Thyroid gland (tissue), 4 donors: ENCODE measurements at regions not wholly inside any gene's neighbourhood (a gene's known extent, or its start where the extent isn't known, plus 50 kb on each side); places are given as distances from the start of the nearest gene placed in this dataset.

Experiments
- DNase-seq, 2 donors: peaks; one replicate each; pipeline ENCODE4 v3.0.0-alpha.2; 2019
- H3K27ac ChIP-seq, 3 donors: fragments of 200-600 bp; sonication (generic); 1 replicate in 2 of 3; 2 replicates in 1 of 3; pipeline ENCODE4 v1.5.1; 2016 to 2019; ENCODE audit warnings: mild to moderate bottlenecking in 1 of 3, moderate library complexity in 1 of 3
- H3K27me3 ChIP-seq: fragments of 200-600 bp; sonication (generic); one replicate; pipeline ENCODE4 v1.5.1; 2019
- H3K36me3 ChIP-seq, 2 donors: fragments of 200-600 bp; sonication (generic); one replicate each; pipeline ENCODE4 v1.5.1; 2016 to 2019
- H3K4me1 ChIP-seq, 2 donors: fragments of 200-600 bp; sonication (generic); one replicate each; pipeline ENCODE4 v1.5.1; 2017 to 2019
- H3K4me3 ChIP-seq, 3 donors: fragments of 200-600 bp; sonication (generic); replicated peaks in 1 of 3; 1 replicate in 2 of 3; 2 replicates in 1 of 3; pipeline ENCODE4 v1.5.1; 2016; ENCODE audit warnings: mild to moderate bottlenecking in 1 of 3
- H3K9me3 ChIP-seq: fragments of 200-600 bp; sonication (generic); one replicate; pipeline ENCODE4 v1.5.1; 2017
- POLR2A ChIP-seq, 2 donors: fragments of 450-650 bp; IDR thresholded peaks; one replicate each; pipeline ENCODE4 v1.6.1; 2017; ENCODE audit warnings: antibody characterized with exemption in 2 of 2, mild to moderate bottlenecking in 2 of 2, moderate library complexity in 1 of 2
- WGBS, 2 donors: methylation state at CpG; one replicate each; pipeline ENCODE4 v1.1.5; 2017; 5-methylcytosine and 5-hydroxymethylcytosine counted together
- intact Hi-C: fragments of 100-400 bp; cut with DNase I; formaldehyde crosslinking; loops from one replicate; pipeline ENCODE4 v1.15.1; 2023
- TF ChIP-seq, protein P1 (sequence below), 6 experiments: fragments of 200-600 bp in 3 of 6; fragments of 450-650 bp in 3 of 6; sonication (generic) in 3 of 6; IDR thresholded peaks; one replicate each; pipeline ENCODE4 v1.5.1; 2016 to 2019; ENCODE audit warnings: antibody characterized with exemption in 6 of 6, mild to moderate bottlenecking in 2 of 6, inconsistent platforms in 1 of 6, moderate library complexity in 1 of 6

DNA sequence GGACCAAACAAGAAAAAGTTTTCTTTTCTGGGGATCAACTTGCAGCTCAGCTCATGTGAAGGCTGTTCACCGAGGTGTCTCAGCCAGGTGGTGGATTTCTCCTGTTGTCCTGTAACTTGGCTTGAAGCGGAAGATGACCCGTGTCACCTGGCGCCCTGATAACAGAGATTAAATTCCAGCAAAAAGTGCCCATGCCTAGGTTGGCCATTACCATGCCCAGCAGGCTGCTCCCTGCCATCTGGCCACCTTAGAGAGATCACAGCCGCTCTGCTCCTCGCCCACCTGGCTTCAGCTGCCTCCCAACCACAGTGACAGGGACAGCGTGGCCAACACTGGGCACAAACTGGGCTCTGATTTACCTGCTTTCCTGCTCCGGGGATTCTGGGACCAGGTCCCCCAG, 149.5 kb downstream of the ZBTB18 start:
- Histone ChIP-seq H3K4me1 (no peaks in the 10 kb centered on the region), H3K27ac (no peak overlapping the region), H3K36me3 (no peaks in the 10 kb centered on the region), H3K27me3 (no peaks in the 10 kb centered on the region), H3K9me3 (no peaks in the 10 kb centered on the region), H3K4me3 (no peak overlapping the region)
- 89 to 92% methylated on average over 8 of the region's 8 CpGs for WGBS, 2 donors
- no peak for TF ChIP-seq POLR2A (IDR thresholded peaks at IDR 0.05)
- TF ChIP-seq, protein P1, sequence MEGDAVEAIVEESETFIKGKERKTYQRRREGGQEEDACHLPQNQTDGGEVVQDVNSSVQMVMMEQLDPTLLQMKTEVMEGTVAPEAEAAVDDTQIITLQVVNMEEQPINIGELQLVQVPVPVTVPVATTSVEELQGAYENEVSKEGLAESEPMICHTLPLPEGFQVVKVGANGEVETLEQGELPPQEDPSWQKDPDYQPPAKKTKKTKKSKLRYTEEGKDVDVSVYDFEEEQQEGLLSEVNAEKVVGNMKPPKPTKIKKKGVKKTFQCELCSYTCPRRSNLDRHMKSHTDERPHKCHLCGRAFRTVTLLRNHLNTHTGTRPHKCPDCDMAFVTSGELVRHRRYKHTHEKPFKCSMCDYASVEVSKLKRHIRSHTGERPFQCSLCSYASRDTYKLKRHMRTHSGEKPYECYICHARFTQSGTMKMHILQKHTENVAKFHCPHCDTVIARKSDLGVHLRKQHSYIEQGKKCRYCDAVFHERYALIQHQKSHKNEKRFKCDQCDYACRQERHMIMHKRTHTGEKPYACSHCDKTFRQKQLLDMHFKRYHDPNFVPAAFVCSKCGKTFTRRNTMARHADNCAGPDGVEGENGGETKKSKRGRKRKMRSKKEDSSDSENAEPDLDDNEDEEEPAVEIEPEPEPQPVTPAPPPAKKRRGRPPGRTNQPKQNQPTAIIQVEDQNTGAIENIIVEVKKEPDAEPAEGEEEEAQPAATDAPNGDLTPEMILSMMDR (IDR thresholded peaks at IDR 0.05) = no peak
- intact Hi-C loops = no loop called here
- no peak for DNase-seq

DNA sequence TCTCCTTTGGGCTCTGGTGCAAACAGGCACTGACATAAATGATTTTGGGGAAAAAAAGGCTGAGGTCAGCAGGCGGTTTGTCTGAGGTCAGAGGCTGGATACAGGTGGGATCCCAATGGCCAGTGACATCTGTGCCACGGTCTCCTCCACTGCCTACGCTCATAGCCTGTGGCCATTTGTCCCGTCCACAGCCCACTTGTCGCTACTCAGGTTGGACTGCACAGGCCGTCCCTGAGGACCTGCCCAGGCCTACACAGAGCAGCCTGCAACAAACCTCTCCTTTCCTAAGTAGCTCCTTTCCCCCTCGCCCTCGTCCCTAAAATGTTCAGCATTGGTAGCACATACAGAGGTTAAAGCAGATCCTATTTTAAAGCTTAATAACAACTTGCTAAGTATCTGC, 150.7 kb downstream of the ZBTB18 start:
- Histone ChIP-seq H3K27ac (no peak overlapping the region), H3K27me3 (no peaks in the 10 kb centered on the region), H3K4me3 (no peak overlapping the region), H3K4me1 (no peaks in the 10 kb centered on the region), H3K9me3 (no peaks in the 10 kb centered on the region), H3K36me3 (no peaks in the 10 kb centered on the region)
- DNase-seq = no peak
- 80 to 90% methylated on average over 8 of the region's 8 CpGs for WGBS, 2 donors
- intact Hi-C loops = no loop called here
- TF ChIP-seq POLR2A (IDR thresholded peaks at IDR 0.05) = no peak
- TF ChIP-seq, protein P1 (IDR thresholded peaks at IDR 0.05) = no peak

DNA sequence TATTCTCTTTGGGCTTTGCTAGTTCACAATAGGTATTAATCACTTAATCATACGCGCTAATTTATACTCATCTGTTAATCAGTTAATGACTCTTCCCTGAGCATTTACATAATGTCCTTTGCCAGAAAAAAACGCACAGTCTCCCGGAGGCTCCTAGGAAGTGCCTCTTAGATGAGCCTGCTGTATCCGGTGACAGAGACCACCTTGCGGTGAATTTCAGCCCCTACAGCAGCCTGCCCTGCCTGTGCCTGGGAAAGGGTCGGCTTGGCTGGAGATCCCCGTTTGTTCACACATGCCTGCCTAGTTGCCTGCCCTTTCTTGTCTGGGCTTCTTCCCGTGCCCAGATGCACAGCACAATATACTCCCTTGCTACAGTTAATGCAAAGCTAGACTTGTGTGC, 152.9 kb downstream of the ZBTB18 start:
- no peak overlapping the region for H3K4me3 ChIP-seq
- DNase-seq = no peak
- H3K4me1 ChIP-seq = no peaks in the 10 kb centered on the region
- TF ChIP-seq, protein P1 (IDR thresholded peaks at IDR 0.05) = no peak
- no peak for TF ChIP-seq POLR2A (IDR thresholded peaks at IDR 0.05)
- intact Hi-C loops = no loop called here
- H3K36me3 ChIP-seq = no peaks in the 10 kb centered on the region
- no peaks in the 10 kb centered on the region for H3K9me3 ChIP-seq
- no peaks in the 10 kb centered on the region for H3K27me3 ChIP-seq
- H3K27ac ChIP-seq = no peak overlapping the region
- 76 to 86% methylated on average over 9 of the region's 9 CpGs for WGBS, 2 donors

DNA sequence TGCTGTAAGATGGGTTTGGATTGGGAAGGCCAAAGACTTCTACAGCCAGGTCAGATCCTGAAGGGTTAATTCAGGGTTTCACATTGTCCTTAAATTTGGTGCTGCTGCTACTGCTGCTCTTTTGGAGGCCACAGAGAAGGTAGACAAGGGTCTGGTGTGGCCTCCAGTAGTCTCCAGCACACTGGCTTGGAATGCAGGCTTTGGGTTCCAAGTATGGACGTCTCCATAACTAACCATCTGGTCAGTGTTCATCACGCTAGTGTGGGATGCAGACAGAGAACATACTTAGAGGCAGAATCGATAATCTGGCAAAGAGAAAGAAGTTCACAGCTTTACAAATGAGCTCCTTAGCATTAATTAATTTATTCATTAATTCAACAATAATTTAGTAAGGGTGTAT, 154.1 kb downstream of the ZBTB18 start:
- no peaks in the 10 kb centered on the region for H3K27me3 ChIP-seq
- no peak overlapping the region for H3K27ac ChIP-seq
- no peaks in the 10 kb centered on the region for H3K9me3 ChIP-seq
- no peak for TF ChIP-seq POLR2A (IDR thresholded peaks at IDR 0.05)
- TF ChIP-seq, protein P1 (IDR thresholded peaks at IDR 0.05) = no peak
- no peak for DNase-seq
- H3K4me1 ChIP-seq = no peaks in the 10 kb centered on the region
- H3K4me3 ChIP-seq = no peak overlapping the region
- 86 to 89% methylated on average over 3 of the region's 3 CpGs for WGBS, 2 donors
- intact Hi-C loops = no loop called here
- H3K36me3 ChIP-seq = no peaks in the 10 kb centered on the region

DNA sequence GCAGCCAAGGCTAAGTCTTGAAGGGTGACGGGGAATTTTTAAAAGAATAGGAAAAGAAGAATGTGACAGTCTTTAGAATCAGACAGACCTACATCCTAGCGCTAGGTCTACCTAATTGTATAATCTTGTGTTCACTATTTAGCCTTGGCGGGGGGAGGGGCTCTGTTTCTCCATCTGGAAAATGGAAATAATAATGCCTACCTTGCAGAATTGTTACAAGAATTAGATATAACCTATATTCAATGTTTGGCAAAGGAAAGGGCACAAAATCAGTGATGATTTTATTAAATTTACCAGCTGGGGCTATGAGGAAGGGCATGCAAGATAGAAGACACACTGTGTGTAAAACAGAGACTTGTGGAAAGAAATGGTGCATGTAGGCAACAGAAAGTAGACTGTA, 154.8 kb downstream of the ZBTB18 start:
- TF ChIP-seq POLR2A (IDR thresholded peaks at IDR 0.05) = no peak
- TF ChIP-seq, protein P1 (IDR thresholded peaks at IDR 0.05) = no peak
- Histone ChIP-seq H3K4me1 (no peaks in the 10 kb centered on the region), H3K36me3 (no peaks in the 10 kb centered on the region), H3K9me3 (no peaks in the 10 kb centered on the region), H3K27ac (no peak overlapping the region), H3K27me3 (no peaks in the 10 kb centered on the region), H3K4me3 (no peak overlapping the region)
- intact Hi-C loops = no loop called here
- 94 to 95% methylated on average over 3 of the region's 3 CpGs for WGBS, 2 donors
- DNase-seq = no peak
